NCI-H2029 treated with DMSO at 0.1 percent for 48 hours (cell line): ENCODE measurements at regions not wholly inside any gene's neighbourhood (a gene's known extent, or its start where the extent isn't known, plus 50 kb on each side); places are given as distances from the start of the nearest gene placed in this dataset.

Experiments
- DNase-seq: peaks from one replicate; lab custom pipeline; 2025; lab: John Stamatoyannopoulos, UW

DNA sequence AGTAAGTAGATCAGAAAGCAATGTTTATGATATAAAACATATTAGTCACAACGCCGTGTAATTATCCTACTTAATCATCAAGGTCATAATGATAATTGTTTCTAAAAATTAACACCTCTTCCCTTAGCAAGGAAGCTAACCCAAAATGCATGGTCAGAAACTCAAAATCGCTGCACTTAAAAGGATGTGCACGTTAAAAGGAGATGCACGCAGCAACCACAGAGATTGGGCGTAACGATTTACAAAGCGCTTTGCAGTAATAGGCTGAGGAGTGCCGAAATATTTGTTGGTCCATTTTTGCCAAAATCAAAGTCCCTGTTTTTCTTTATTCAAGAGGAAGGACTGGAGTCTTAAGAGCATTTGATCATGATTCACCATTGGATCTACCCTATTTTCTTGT, 1077.2 kb downstream of the VRK1 start:
- DNase-seq, result no peak

DNA sequence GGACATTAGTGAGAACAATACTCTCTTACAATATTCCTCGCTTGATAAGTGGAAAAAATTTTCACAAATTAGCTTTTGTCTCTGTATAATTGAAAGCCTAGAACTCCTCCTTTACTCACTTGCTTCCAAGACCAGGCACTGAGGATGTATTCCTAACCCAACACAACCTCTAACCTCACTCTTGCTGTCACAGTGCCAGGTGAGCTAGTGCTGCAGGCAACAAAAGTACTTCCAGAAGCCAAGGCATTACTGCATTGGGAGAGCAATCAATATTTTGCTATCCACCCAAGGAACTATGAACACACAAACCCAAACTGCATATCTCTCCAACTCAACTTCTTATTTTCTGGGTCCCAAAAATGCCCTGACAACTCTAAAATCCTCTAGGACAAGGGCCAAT, 1081.0 kb downstream of the VRK1 start:
- DNase-seq, result no peak

GRCh38 chr14:97878727-97879126, 1081.5 kb downstream of the VRK1 start:
- no peak for DNase-seq

DNA sequence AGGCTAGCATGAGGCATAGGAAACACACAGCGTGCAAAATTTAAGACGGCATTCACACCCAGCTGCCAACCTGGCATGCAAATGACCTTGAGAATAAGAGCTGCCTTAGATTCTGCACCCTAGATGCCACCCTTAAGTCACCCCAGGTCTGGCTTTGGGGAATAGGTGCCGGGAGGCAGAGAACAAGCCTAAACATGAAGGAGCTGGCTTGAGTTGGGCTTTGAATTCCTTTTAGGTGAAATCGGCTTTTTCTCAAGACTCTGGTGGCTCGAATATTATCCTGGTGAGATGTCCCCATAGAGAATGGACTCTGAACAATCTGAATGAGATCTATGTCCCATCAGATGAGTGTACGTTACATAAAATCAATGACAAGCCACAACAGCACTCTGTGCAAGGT, 1090.5 kb downstream of the VRK1 start:
- no peak for DNase-seq

DNA sequence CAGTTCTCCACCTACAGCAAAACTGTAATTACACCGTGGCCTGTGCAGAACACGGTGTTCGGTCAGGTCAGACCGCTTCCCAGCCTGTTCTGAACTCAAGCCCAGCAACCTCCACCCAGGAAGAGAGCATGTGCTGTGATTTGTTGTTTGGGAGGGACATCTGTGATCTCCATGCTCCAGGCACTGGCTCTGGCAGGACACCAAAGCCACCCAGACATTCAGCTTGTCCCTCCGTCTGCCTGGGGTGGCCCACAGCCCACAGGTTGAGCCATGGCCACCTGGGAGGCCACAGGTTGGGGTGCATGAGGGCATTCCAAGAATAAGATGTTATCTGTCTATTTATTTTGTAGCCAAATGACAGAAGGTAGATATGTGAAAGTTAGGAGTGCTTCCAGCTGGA, 1091.1 kb downstream of the VRK1 start:
- DNase-seq, result no peak

DNA sequence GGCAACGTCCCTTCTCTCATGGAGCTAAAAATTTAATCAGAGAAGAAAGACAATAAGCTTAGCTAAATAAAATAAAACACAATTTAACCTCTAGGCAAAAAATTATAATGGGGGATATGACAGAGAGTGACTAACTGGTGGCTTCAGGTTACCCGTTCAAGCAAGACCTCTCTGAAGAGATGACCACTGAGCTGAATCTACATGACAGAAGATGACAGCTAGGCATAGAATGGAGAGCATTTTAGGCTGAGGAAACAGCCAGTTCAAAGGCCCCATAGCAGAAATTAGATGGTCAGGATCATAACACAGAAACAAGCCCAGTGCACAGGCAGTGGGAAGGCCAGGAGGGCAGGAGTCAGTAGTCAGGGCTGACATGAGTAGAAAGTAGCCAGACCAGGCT, 1094.3 kb downstream of the VRK1 start:
- no peak for DNase-seq

GRCh38 chr14:97894552-97894951, 1097.4 kb downstream of the VRK1 start:
- DNase-seq, result no peak

GRCh38 chr14:97900196-97900854, 1103.1 kb downstream of the VRK1 start:
- DNase-seq, result no peak

DNA sequence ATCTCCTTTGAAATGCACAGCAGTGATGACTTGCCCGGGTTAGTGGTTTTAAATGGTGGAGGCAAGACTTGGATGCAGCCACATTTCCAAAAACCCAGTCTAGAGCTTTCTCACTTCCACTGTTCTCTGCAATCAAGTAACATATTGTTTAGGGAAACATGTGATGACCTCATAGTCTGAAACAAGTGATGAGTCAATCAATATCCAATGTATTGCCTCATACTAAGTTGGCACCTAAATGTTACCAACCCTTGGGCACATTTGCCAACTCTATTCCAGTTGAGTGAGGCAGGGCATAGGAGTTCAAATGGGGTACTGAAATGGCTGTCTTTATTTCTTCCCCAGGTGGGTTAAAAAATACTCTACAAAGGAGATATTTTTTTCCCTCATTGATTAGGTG, 1105.4 kb downstream of the VRK1 start:
- DNase-seq, result no peak

DNA sequence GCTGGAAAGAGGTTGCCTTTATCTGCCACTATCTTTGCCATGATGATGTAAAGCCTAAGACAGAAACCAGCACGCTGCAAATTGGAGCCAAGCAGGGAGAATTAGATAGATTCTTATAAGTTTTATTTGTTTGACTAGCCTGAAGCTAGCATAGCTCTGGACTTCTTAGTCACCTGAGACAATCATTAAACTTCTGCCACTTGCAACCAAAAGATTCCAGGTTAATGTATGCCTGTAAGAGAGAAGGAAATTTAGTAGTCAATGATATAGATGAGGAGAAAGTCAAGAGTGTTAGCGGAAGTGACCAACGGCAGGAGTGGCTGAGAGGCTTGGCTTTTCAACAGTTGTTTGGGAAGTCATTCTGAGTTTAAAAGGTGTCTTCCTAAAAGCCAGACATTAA, 1106.6 kb downstream of the VRK1 start:
- DNase-seq, result no peak

GRCh38 chr14:97912217-97912616, 1115.0 kb downstream of the VRK1 start:
- no peak for DNase-seq

- no peak for DNase-seq
Measured at GRCh38 chr14:97916100-97916499, 1118.9 kb downstream of the VRK1 start.

- no peak for DNase-seq
Measured at GRCh38 chr14:97916669-97917568, 1119.7 kb downstream of the VRK1 start.

DNA sequence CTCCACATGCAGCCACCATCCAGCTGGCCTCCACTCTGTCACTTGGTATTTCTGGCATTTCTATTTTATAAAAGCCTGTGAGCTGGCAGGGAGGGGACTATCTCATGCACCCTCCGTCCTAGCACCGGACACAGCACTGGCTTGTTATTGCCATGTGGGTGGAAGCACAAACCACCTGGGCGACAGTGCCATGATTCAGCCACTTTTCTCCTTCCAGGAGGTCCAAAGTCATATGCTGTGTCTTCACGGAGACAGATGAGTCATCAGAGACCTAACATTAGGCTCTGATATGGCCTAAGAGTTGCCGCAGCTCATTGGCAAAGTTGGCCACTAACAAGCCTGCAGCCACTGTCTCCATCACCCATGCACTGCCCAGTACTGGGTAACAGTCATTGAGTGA, 1123.0 kb downstream of the VRK1 start:
- DNase-seq, result no peak

DNA sequence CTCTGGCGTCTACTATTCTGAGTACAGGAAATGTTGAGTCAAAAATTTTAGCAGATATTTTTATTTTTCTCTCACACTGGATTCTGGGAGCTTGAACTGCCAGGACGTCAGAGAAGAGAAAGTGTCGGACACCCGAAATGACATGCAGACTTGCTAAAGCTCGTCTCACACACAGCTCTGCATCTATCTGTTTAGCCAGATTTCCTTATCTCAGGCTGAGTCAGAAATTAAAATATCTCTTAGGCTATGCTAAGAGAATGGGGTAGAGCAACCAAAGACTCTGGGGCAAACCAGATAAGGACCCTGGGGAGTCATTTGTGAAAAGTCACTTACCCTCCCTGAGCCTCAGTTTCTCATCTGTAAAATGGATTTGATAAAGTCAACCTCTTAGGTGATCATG, 1124.1 kb downstream of the VRK1 start:
- no peak for DNase-seq

DNA sequence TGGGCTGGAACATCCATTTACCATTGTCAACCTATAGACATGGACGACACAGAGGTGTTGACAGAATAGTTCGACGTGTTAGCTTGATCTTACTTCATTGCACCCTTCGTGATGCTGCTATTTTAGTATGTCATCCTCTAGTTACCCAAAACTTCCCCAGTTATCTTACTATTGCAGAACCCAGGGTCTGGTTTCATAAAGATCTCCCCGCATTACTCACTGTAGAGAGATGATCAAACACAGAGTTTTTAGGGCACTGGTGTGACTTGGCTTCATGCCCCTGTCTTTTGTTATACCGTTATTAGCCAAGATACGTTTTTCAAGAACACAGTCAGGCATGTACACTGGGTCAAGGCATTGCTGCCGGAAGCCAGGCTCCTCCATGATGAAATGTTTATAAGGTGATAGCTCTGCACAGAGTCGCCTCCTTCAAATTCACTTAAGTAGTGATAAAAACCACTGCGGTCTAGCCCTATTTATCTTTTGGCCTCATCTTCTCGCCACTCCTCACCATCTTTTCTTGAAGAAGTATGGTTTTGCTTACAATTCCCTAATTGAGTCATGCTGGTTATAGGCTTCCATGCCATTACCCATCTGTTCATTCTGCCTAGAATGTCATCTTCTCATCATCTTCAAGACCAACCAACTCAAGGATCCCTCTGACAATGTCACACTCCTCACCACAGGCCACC, 1127.9 kb downstream of the VRK1 start:
- no peak for DNase-seq

DNA sequence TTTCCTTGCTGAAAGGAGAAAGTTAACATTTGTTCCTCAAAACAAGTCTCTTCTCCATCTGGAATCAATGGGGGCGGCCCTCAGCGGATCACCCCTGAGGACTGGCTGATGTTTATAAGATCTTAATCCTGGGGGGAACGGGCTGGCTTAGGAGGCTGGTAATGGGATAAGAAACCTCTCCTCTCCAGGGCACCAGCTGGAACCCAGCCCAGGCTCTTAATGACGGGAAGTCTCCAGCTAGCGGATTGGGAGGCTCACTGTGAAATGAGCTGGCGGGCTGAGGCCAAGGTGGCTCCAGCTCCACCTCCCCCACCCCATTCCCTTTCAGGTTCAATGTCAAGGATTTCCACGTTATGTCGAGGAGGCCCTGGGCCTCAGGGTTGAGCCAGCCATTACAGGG, 1133.0 kb downstream of the VRK1 start:
- no peak for DNase-seq

- DNase-seq, result no peak
Measured at GRCh38 chr14:97931273-97931672, 1134.1 kb downstream of the VRK1 start.

GRCh38 chr14:97942921-97943320, 1145.7 kb downstream of the VRK1 start:
- no peak for DNase-seq

DNA sequence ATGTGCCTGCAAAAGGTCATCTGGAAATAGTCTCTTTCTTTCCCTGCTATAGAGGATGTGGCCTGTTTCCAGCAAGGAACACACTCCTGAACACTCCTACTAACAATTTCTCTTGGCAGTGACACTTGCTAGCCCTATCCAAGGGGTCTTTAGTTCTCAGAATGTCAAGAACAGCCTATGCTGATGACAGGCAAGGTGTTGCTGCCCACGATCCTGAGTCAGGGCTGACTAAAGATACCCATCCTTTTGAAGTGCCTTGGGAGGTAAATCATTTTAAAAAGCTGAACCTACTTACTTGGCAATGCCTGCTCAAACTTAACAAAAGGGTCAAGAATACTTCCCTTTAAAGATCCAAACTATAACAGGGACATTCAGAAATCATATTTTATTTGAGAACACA, 1146.4 kb downstream of the VRK1 start:
- no peak for DNase-seq

- DNase-seq, result no peak
Measured at GRCh38 chr14:97944380-97944779, 1147.2 kb downstream of the VRK1 start.

GRCh38 chr14:97945631-97946030, 1148.4 kb downstream of the VRK1 start:
- no peak for DNase-seq

DNA sequence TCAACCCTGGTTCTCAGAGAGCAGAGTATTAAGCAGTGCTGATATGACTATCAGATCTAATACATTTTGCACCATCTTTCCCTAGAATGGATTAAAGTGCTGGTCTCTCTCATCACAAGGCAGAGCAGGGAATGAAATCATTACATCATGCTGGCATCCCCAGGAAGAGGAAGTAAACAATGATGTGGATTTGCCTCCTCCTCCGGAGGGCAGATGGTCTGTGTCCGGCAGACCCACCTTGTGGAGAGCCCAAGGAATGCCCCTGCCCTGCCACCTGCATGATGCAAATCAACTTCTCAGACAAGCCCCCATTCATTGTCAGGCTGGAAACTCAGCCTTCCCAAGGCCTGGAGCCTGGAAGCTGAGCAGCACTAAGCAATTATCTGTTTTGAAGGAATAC, 1149.1 kb downstream of the VRK1 start:
- no peak for DNase-seq
